NOMO-1 (cell line): ENCODE measurements at regions not wholly inside any gene's neighbourhood (a gene's known extent, or its start where the extent isn't known, plus 50 kb on each side); places are given as distances from the start of the nearest gene placed in this dataset.

Experiments used
- DNase-seq, 2 experiments: peaks; one replicate each; lab custom pipeline; 2025; ENCODE audit not compliant: unreplicated experiment in 2 of 2; lab: John Stamatoyannopoulos, UW

GRCh38 chr1:55712148-55712547, 497.0 kb upstream of the USP24 start:
- DNase-seq: no peak

- DNase-seq: no peak
Measured at GRCh38 chr1:55708781-55709180, 493.6 kb upstream of the USP24 start.

- DNase-seq: no peak
Measured at GRCh38 chr1:55707846-55708245, 492.7 kb upstream of the USP24 start.

GRCh38 chr1:55707196-55707595, 492.0 kb upstream of the USP24 start:
- DNase-seq: no peak

GRCh38 chr1:55706397-55706796, 491.2 kb upstream of the USP24 start:
- peak in 1 of 2 experiments; percentile 2 for DNase-seq

GRCh38 chr1:55703726-55704363, 488.7 kb upstream of the USP24 start:
- no peak for DNase-seq

GRCh38 chr1:55702064-55702463, 486.9 kb upstream of the USP24 start:
- no peak for DNase-seq

GRCh38 chr1:55700359-55701130, 485.4 kb upstream of the USP24 start:
- no peak for DNase-seq

GRCh38 chr1:55699228-55699627, 484.1 kb upstream of the USP24 start:
- DNase-seq: no peak

GRCh38 chr1:55697997-55698535, 482.9 kb upstream of the USP24 start:
- DNase-seq: no peak

GRCh38 chr1:55696891-55697290, 481.7 kb upstream of the USP24 start:
- no peak for DNase-seq

- no peak for DNase-seq
Measured at GRCh38 chr1:55696181-55696754, 481.1 kb upstream of the USP24 start.

GRCh38 chr1:55695552-55695951, 480.4 kb upstream of the USP24 start:
- DNase-seq: no peak

- no peak for DNase-seq
Measured at GRCh38 chr1:55695151-55695550, 480.0 kb upstream of the USP24 start.

- no peak for DNase-seq
Measured at GRCh38 chr1:55694310-55694801, 479.2 kb upstream of the USP24 start.

GRCh38 chr1:55692726-55693125, 477.6 kb upstream of the USP24 start:
- DNase-seq: no peak

- DNase-seq: no peak
Measured at GRCh38 chr1:55690366-55690765, 475.2 kb upstream of the USP24 start.

- DNase-seq: no peak
Measured at GRCh38 chr1:55689800-55690199, 474.6 kb upstream of the USP24 start.

GRCh38 chr1:55685560-55685959, 470.4 kb upstream of the USP24 start:
- no peak for DNase-seq

- DNase-seq: no peak
Measured at GRCh38 chr1:55684131-55684650, 469.0 kb upstream of the USP24 start.

GRCh38 chr1:55682198-55682597, 467.0 kb upstream of the USP24 start:
- DNase-seq: no peak
